ENCODE measurements at regions not wholly inside any gene's neighbourhood (a gene's known extent, or its start where the extent isn't known, plus 50 kb on each side); places are given as distances from the start of the nearest gene placed in this dataset.

DNA sequence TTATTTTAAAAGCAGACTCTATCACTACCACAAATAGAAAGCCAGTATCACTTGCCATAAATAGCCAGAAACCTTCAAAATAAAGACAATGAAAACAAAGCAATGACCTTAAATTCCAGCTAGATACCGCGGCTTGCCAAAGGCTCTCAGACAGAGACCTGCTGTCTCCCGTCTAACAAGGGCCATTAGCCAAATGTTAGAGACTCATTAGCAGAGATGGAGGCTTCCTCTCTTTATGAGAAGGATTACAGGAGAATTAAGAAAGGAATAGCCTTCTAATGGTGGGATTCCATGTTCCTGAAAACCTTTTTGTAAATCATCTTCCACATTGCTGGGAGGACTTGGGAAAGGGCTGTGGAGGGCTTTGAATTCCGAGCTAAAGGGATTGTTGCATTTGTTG, 206.7 kb downstream of the AACS start:
- no peak for DNase-seq (ENCODE audit: low read depth)

DNA sequence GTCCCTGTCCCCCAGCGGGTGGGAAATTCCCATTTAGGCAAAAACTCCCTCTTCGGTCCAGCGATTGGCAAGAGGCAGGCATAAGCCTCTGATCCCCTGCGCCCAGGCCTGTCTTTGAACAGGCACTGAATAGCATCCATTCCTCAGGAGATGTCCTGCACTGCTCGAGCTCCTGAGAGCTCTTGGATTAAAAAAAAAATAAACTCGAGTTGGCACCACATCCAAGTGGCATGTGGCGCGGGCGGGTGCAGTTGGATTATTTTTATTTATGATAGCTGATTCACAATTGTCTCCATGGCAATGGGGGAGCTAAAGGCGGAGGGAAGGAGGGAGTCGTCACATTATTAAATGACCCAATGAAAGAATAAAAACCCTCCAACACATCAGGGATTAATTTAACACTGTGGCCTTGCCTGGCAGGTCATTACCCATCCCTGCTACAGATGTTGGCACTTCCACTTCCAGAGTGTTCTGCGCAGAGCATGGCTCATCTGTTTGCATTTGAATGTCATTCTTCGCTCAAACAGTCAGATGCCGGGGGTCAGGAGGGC, 207.2 kb downstream of the AACS start:
- DNase-seq (ENCODE audit: low read depth), result no peak

DNA sequence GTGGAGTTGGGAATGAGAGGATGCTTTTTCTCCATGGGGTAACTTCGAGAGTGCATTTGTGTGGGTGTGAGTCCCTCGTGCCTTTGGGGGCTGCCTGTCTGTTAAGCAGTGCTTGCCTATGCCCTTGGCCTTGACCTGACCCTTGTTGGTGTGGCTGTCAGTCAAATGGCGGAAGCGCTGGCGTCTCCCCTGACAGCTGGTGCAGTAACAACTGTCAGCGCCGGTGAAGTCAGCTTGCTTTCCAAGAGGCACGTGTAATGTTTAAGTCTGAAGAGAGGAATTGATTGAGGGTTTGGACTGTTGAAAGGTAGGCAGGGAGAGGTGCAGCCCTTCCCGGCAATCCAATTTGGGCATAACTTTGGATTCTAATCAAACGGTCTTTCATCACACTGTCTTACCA, 211.3 kb downstream of the AACS start:
- no peak for DNase-seq (ENCODE audit: low read depth)

DNA sequence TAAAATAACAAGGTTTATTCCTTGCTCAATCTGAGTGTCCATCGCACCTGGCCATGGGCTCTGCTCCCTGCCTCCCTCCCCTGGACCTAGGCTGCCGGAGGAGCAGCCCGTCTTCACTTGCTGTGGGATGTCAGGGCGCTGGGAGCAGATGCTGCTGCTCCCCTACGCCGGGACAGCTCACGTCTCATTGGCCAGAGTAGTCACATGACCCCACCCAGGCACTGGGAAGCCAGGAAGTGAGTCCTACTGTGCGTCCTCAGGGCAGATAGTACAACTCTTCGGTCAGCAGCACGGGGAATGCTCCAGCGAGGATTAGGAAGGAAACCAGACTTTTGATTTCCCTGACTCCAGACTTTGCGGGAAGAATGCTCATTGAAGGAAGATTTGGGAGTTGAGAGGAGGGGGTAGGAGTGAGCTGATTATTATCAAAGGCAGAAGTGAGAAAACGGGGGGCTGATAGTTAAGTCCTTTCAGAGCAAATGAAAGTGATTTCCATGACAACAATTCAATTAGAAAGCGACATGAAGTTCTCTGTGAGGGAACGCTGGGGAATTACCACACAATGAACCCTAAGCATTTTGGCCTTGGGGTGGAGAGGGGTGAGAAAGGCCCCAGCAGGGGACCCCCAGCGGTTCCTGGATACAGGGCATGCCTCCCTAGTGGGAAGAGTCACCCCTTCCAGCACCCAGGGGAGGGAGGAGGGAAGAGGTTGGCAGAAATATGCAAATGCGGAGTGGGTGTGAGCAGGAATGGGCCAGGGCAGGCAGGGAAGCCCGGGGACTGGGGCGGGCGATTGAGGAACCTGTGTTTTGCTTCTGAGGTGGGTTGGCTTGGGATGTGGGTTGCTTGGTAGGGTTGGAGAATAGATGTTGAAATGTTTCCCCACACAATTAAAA, 215.5 kb downstream of the AACS start:
- DNase-seq (ENCODE audit: low read depth), result no peak

DNA sequence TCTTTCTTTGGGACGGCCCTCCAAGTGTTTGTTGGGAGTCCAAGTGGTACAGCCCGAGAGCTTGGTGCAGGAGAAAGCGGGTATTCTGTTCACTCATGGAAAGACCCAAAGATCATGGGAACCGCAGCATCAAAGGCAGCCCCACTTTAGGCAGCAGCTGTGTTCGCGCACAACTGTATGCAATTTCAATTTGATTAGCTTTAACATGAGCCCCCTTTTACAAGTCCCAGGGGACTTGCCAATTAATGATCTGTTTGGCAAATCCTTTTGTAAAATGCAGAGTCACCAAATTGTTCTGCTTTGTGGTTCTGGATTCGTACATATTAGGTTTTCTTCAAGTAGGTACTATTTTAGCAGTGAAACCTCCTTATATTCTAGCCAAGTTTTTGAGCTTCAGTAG, 217.7 kb downstream of the AACS start:
- no peak for DNase-seq (ENCODE audit: low read depth)

DNA sequence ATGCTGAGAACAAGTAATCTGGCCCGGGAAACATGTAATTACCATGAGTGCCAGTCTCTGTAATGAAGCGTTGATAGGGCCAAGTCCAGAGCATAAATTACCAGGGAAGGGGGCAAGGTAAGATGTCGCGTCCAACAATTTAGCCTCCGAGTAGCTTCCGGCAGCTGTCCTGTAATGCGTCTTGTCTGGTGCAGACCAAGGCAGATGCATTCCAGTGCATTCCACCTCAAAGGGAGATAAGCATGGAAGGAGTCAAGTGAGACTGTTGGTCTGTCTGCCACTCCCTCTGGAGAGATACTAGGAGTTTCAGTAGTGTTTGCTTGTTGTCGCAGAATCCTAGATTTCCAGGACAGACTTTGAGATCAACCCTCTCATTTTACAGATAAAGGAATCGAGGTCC, 218.3 kb downstream of the AACS start:
- DNase-seq (ENCODE audit: low read depth), result no peak

DNA sequence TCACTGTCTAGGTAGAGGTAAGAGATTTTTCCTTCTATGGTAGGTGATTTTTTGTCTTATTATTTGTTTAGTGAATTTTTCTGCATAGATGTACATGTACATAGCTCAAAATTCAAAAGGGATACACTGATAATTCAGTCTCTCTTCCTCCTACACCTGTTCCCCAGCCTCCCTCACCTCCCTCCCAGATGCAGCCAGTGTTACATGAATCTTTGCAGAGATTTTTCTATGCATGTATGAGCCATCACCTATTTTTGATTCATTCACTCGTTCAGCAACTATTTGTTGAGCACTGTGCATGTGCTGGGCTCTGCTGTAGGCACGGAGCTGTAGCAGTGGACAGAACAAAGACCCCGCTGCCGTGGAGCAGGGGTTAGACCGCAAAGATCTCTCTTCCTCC, 218.9 kb downstream of the AACS start:
- DNase-seq (ENCODE audit: low read depth), result no peak

DNA sequence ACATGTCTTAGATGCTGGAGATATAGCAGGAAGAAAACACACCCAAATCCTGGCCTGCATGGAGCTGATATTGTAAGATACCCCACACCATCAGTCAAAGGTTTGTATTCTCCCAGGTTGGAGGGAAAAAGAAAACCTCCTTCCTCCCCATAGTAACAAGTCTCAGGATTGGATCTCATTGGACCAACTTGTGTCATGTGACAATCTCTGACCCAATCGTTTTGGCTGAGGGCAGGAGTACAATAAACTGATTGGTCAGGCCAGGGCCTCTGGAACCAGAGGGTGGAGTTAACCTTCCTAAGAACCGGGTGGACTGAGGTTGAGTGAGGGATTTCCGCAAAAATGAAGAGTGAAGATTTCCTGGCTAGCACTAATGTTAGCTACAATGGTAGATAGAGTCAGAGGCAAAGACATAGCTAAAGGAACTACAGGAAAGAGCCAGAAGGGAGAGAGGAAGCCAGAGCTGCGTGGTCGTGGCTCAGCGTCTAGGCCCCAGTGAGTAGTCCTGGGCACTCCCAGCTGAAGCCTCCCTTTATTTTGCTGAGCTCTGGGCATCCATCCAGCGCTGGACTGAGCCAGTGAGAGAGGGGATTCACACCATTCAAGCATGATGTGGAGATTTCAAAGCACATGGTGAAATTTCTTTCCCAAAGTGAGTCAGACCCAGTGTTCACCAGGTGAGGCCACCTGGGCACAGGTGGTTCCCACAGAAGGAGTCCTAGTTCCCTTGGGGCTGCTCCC, 219.9 kb downstream of the AACS start:
- no peak for DNase-seq (ENCODE audit: low read depth)

DNA sequence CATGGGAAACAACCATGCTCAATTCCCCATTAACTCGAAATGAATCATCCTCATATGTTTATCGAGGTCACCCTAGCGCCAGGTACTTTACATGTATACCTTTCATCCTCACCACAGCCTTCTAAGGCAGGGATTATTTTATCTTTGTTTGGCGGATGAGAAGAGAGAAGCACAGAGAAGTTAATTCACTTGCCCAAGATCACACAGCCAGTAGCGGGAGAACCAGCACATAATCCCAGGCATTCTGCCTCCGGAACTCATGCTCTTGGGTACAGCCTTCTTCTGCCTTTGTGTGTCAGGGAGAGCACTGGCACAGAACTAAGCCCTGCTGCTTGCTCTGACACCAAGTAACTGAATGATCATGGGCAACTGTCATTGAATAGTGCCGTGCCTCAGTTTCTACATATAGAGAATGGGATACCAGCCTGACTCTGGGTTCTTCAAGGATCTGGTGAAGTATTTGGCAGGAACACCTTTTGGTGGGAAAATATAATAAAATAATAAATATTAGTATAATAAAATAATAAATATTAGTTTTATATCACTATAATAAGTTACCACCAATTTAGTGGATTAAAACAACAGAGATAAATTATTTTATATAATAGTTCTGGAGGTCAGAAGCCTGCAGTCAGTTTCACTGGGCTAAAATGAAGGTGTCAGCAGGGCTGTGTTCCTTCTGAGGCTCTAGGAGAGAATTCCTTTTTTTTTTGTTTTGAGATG, 220.9 kb downstream of the AACS start:
- no peak for DNase-seq (ENCODE audit: low read depth)

DNA sequence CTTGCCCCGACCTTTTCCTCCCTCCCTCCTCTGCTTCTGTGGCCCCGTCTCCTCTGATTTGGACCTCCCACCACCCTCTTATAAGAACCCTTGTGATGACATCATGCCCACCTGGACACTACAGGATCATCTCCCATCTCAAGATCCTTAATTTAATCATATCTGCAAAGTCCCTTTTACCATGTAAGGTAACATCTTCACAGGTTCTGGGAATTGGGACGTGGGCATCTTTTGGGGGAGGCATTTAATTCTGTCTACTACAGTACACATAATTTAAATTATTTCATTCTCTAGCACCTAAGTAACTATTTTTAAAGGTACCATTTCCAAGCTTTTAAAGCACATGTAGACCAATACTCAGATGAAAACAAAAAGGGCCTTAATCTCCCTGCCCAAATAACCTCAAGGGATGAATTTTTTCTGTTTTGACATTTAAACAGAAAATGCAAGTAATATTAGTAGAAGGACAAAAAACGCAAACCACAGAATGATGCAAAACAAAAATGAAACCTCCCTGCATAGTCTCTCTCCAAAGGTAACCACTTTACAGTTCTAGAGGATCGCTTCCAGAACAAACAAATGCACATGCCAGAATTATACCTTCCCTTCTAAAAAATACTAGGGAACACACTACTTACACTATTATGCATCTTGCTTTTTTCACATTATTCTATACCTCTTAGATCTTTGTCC, 222.1 kb downstream of the AACS start:
- no peak for DNase-seq (ENCODE audit: low read depth)

DNA sequence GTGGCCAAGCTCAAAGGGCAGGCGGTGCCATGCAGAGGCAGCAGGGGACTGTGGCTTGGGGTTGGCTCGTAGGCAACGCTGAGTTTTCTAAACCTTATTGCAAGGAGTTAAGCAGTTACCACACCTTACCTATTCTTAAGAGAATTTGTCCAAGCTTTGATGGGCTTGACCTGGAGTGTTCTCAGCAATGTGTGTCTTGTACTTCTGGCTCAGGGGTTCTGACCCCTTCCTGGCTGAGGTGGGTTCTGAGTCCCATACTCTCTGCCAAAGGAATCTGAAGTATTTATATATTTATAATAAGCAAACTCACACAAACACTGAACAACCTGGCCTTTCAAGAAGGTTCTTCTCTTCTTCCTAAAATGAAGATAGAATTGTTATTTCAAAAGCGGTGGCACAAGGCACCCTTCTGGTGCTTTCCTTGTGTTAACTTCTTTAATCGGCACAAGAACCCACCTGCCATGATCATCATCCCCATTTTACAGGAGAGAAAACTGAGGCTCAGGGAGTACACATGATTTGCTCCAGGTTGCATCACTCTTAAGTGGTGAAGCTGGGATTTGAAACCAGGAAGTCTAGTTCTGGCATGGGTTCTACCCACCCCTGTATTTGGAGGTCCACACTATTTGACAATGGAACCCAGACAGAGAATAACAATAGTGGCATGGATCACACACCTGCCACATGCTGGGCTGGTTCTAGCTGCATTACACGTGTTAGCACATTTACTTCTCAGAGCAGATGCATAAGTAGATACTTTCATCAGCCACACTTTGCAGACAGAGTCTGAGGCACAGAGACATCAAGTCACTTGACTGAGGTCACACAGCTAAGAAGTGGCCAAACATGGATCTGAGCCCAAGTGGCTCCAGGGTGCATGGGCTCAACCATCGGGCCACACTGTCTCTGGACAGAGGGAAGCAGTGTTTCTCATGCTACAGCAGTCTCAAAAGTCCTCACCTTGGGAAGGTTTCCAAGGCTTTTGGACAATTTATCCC, 224.0 kb downstream of the AACS start:
- DNase-seq (ENCODE audit: low read depth), result no peak

DNA sequence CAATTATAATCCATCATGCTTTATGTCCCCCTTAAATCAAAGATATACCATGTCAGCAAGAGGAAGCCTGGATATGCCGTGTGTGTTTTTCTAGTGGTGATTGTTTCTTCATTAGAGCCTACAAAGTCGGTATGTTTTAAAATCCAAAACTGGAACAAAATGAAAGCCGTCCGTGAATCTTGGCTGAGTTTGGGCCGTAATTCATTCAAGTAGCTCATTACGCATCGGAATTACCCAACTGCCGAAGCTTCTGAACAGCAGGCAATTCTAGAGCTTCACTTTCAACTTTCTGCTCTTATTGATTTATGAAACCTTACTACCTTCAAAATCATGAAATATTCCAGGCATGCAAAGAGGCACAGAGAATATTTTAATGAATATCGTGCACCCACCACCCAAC, 224.7 kb downstream of the AACS start:
- DNase-seq (ENCODE audit: low read depth), result no peak

DNA sequence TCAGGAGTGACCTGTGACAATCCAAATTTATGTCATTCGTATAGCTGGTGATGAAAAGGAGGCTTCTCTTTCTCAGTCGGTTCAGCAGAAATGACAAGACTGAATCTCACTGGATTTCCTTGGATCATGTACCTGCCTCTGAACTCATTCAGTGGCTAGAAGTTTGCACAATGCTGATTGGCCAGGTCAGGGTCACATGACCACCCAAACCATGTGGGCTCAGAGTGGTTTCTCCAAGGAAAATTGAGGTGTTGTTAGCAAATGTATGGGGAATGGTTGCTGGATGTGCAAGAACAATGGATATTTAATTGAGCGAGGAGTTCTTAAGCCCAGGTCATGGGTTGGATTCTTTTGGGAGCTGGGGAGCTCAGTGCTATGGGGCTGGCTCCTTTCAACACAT, 227.5 kb downstream of the AACS start:
- no peak for DNase-seq (ENCODE audit: low read depth)

DNA sequence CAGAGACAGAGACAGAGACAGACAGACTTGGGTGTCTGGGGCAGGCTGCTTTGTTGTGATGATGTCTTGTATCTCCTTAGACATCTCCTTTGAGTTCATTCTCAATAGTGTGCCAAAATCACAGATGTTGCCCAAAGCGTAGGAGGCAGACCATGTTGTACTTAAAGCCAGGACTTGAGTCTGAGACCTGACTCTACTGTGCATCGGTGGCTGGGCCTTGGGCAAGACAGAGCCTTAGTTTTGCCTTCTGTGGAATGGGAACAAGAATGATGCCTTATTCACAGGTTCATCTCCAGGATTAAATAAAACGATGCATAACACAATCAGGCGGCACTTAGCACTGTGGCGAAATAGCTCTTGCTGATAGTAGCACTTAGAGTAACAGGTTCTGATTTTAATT, 230.3 kb downstream of the AACS start:
- DNase-seq (ENCODE audit: low read depth), result no peak

DNA sequence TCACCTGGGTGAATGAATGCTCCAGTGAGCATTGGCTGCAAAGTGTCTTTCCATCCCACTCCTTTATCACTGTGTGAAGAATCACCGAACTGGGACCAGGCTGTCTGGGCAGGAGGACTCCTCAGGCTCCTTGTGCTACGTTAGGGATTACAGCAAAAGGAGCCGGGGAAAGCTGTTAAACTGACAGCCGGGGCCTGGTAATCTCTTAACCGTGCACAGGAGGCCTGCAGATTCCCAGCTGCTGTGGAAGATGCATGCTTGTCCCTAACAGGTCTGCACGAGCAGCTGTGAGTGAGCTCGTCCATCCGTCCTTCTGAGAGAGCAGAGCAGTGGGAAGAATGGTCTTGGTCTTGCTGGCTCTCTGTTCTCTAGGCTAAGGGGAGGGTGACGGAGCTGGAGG, 231.5 kb downstream of the AACS start:
- no peak for DNase-seq (ENCODE audit: low read depth)

DNA sequence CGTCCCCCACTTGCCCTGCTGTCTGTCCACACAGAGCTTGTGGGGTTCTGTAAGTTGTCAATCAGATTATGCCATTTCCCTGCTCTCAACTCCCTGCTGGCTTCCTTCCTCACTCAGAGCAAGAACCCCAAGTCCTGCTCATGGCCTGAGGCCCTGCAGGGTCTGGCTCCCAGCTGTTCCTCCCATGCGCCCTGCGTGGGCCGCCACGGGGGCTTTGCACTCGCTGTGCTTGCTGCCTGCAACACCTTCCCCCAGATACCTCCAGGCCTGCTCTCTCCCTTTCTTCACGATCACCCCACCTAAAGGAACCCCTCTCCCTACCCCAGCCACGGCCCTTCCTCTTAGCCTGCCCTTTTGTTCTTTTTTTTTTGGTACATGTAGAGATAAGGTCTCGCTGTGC, 234.6 kb downstream of the AACS start:
- no peak for DNase-seq (ENCODE audit: low read depth)

DNA sequence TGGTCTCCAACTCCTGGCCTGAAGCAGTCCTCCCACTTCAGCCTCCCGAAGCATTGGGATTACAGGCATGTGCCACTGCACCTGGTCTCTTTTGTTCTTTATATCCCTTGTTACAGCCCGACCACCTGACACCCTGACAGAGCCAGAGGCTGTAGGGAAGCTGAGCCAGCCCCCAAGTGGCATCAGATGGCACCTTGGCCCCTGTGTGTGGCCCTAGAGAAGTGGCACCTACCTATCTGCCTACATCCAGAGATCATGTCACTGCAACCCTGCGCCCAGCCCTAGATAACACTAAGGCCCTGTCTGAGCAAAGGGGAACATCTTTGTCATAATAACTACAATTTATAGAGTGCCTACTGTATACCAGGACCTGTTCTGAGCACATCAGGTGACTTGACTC, 235.0 kb downstream of the AACS start:
- no peak for DNase-seq (ENCODE audit: low read depth)

DNA sequence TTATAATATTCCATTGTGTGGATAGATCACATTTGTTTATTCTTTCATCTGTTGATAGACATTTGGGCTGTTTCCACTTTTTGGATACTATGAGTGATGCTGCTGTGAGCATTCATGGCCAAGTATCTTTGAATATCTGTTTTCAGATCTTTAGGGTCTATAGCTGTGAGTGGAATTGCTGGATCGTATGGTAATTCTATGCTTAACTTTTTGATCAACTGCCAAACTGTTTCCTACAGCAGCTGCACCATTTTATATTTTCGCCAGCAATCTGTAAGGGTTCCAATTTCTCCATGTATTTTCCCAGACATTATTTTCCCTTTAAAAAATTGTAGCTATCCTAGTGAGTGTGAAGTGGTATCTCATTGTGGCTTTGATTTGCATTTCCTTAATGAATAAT, 238.1 kb downstream of the AACS start:
- no peak for DNase-seq (ENCODE audit: low read depth)

DNA sequence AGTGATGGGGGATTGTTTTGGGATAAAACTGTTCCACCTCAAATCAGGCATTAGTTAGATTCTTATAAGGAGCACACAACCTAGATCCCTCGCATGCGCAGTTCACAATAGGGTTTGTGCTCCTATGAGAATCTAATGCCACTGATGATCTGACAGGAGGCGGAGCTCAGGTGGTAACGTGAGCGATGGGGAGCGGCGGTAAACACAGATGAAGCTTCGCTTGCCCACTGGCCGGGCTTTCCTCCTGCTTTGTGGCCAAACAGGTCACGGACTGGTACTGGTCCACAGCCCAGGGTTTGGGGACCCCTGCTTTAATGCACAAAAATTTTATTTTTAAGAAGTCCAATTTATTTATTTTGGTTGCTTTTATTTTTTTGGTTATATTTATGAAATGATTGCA, 238.8 kb downstream of the AACS start:
- no peak for DNase-seq (ENCODE audit: low read depth)

DNA sequence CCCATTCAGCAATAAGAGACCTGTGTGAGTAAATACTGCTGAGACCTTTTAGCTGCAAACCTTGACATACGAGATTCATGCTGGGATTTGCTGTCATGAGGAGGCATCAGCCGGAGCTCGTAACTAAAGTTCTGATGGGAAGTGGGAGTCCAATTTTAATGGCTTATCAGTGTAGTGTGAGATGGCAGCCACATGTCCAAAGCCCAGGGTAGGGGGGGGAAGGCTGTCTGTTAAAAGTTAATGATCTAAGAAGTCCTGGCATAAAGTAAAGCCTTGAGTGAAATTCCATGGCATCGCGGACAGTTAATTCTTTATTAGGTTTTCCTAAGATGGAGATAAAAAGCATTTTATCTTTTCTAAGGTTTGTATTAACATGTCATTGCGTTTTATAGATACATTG, 240.0 kb downstream of the AACS start:
- DNase-seq (ENCODE audit: low read depth), result no peak

DNA sequence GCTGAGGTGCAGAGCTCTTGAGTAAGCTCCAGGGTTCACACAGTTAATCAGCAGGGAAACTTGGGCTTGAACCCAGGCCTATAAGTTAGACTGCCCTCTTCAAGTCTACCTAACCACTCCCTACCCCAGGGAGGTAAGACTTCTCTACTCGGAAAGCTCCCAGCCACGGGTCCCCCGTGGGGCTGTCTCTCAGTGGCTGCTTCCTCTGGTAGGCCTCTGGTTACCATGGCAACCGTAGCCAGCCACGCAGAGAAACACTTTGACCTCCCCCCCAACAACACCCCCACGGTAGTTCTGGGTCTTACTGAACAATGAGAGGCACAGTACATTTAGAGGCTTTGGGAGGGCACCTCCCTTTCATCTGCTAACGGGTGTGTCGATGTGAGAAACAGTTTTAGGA, 245.2 kb downstream of the AACS start:
- no peak for DNase-seq (ENCODE audit: low read depth)

Data from stimulated activated CD8-positive, alpha-beta memory T cell treated with anti-CD3 and anti-CD28 coated beads, Interleukin-15, amount 100 ng/mL, for 1 hour (primary cell).